ENCODE measurements at regions not wholly inside any gene's neighbourhood (a gene's known extent, or its start where the extent isn't known, plus 50 kb on each side); places are given as distances from the start of the nearest gene placed in this dataset.
"Not testable (repeated sequence)": the region's sequence is repeated elsewhere in the genome, so short reads cannot be mapped to it uniquely, and the experiment has no call there.

DNA sequence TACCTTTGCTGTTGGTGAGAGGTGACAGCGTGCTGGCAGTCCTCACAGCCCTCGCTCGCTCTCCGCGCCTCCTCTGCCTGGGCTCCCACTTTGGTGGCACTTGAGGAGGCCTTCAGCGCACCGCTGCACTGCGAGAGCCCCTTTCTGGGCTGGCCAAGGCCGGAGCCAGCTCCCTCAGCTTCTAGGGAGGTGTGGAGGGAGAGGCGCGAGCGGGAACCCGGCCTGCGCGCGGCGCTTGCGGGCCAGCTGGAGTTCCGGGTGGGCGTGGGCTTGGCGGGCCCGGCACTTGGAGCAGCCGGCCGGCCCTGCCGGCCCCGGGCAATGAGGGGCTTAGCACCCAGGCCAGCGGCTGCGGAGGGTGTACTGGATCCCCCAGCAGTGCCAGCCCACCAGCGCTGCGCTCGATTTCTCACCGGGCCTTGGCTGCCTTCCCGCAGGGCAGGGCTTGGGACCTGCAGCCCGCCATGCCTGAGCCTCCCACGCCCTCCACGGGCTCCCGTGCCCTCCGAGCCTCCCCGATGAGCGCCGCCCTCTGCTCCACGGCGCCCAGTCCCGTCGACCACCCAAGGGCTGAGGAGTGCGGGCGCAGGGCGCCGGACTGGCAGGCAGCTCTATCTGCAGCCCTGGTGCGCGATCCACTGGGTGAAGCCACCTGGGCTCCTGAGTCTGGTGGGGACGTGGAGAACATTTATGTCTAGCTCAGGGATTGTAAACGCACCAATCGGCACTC, 700.3 kb downstream of the CDH18 start:
- DNase-seq, result not testable (repeated sequence)

DNA sequence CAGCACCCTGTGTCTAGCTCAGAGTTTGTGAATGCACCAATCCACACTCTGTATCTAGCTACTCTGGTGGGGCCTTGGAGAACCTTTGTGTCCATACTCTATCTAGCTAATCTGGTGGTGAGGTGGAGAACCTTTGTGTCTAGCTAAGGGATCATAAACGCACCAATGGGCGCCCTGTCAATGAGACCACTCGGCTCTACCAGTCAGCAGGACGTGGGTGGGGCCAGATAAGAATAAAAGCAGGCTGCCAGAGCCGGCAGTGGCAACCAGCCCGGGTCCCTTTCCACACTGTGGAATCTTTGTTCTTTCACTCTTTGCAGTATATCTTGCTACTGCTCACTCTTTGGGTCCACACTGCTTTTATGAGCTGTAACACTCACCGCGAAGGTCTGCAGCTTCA, 699.7 kb downstream of the CDH18 start:
- not testable (repeated sequence) for DNase-seq

DNA sequence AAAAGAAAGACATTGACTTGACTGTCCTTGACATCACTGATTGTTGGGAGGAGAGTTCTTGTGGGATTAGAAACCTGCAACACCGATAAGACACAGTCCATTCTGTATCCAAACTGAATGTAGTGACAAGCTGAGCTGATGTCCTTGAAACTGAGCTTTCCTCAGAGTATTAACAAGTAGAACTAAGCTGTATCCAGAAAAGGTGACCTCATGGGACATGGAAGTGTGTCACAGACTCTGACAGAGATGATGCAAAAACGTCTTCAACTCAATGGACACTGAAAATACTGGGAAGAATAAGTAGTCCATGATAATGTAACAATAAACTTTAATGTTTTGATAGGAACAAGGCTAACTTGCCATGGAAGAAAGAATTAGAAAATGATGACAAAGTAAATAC, 690.1 kb downstream of the CDH18 start:
- no peak for DNase-seq

DNA sequence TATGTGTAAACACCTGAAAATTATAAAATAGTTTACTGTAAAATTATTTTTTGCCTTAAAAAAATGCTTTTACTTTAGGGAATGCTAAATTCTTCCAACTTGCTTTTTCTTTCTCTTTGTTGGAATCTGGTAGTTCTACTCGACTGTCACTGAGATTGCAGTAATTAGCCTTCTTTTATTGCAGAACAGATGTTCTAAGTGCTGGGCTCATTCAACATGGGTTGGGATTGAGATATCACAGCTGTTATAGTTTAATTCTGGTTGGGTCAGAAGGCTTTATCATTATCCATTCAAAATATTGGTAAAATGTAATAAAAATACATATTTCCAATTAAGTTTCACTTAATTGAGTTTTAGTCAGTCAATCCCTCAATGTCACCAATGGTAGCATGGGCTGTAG, 686.7 kb downstream of the CDH18 start:
- no peak for DNase-seq

DNA sequence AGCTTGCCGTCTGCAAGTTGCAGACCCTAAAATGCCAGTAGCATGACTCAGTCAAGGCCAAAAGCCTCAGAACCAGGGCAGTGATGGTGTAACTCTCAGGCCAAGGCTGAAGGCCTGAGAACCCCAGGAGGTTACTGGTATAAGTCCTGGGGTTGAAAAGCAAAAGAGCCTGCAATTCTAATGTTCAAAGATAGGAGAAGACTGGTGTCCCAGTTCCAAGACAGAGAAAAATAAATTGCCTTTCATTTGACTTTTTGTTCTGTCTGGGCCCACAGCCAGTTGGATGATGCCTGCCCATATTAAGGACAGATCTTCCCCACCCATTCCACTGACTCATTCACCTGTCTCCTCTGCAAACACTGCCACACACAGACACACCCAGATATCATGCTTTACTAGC, 673.2 kb downstream of the CDH18 start:
- no peak for DNase-seq

DNA sequence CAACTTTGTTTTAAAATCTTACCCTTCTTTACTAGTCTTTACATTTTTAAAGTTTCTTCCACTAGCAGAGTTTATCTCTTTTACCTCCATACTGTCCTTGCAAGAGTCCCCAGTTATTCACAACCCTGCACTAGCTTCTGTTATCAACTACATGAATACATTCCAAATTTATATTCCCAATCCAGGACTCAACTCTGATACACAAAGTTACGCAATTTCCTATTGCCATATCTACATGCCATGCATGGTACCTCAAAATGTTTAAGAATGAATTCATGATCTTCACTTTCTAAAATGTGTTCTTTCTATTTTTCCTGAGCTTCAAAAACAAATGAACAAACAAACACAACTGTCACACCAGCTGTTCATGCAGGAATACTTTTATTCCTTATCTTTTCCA, 668.7 kb downstream of the CDH18 start:
- no peak for DNase-seq

DNA sequence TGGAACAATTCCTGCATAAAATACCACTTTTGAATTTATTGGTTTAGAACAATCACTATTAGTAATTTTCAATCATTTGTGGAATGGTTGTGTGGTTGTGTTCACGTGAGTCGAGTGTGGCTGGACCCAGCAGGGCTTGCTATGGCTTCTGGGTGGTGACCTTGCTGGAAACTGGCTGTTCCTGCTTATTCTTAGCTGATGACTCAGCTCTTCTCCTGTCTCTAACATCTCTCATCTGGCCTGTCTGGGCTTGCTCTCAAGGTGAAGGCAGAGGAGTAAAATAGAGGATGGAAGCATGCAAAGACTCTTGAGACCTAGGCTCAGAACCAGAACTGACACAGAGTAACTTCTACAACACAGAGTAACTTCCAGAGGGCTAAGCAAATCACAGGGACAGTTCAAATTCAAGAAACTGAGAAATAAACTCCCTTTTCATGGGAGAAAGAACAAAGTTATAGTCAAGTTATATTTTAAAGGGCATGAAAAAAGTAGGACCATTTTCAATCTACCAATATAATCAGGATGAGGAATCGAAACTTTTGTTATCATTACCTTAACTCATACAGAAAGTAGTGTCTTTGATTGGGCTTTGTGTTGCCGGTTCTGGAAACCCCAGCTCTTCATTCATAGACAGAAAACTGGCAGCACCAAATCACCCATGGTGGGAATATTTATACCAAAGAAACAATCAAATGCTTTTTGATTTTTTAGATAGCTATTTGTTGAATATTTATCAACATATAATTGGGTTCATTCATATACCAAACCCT, 665.1 kb downstream of the CDH18 start:
- DNase-seq, result no peak

DNA sequence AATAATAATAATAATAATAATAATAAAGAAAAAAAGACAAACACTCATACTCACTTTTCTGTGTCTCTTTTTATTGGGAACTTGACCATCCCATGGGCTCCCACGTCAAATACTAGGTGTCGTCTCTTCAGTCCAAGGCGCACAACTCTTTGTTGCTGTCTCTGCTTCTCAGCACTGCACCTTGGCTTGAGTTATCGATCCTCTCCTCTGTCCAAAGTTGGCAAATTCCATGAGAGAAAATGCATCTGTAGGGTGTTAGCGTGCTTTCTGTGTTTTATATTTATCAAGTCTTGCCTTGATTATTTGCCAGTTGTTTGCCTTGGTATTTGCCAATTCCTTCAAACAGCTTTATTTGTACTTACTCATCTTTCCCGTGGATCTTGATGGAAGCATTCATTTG, 653.7 kb downstream of the CDH18 start:
- DNase-seq, result no peak

DNA sequence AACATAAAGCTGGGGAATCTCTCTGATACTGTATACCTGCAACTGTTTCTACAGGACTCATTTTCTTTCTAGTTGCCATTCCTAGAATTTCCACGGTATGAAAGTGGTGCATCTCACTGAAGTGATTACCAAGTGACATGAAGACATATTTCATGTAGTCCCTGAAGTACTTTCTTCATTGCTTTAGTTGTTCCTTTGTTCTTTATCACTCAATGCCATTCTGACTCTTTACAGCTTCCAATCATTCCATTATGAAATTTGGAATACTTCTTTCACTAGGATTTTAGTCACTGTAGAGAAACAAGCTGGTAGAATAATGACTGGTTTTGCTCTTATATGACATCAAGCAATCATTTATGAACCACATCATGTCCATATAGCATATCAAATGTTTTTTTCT, 645.1 kb downstream of the CDH18 start:
- DNase-seq, result no peak

DNA sequence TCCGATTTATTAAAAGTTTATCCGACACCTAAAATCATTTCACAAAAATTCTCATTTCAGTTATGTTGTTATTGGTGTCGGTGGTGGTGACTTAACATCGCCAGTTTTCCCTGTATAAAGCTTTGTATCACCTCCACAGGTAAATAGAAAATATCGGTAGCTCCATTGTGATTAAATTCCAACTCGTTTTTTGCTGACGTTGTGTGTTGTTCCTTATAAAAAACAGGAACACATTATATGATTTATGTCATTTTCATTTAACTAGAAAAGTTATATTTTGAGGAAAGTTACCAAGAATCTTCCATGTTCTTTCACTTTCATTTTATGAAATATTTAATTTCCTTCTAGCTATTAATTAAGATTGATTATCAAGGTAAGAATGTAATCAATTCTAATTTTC, 635.9 kb downstream of the CDH18 start:
- DNase-seq, result no peak

DNA sequence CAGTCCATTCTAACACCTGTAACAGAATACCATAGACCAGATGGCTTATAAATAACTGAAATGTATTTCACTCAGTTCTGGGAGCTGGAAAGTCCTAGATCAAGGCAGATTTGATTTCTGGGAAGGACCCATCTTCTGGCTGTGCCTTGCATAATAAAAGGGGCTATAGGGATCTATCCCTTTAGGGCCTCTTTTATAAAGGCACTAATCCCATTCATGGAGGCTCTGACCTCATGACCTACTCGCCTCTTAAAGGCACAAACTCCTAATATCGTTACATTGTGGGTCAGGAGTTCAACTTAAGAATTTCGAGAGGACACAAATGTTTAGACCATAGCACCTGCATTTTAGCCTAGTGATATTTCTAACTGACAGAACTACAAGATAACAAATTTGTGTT, 619.0 kb downstream of the CDH18 start:
- no peak for DNase-seq

DNA sequence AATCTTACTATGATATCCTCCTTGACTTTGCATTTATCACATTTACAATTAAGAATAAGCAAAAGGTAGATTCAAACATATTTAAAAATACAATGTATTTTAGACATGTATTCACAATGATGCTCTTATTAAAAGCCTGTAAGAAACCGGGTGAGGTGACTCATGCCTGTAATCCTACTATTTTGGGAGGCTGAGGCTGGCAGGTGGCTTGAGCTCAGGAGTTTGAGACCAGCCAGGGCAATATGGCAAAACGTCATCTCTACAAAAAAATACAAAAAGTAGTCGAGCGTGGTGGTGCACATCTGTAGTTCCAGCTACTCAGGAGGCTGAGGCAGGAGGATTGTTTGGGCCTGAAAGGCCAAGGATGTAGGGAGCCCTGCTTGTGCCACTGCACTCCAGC, 618.4 kb downstream of the CDH18 start:
- DNase-seq, result no peak

DNA sequence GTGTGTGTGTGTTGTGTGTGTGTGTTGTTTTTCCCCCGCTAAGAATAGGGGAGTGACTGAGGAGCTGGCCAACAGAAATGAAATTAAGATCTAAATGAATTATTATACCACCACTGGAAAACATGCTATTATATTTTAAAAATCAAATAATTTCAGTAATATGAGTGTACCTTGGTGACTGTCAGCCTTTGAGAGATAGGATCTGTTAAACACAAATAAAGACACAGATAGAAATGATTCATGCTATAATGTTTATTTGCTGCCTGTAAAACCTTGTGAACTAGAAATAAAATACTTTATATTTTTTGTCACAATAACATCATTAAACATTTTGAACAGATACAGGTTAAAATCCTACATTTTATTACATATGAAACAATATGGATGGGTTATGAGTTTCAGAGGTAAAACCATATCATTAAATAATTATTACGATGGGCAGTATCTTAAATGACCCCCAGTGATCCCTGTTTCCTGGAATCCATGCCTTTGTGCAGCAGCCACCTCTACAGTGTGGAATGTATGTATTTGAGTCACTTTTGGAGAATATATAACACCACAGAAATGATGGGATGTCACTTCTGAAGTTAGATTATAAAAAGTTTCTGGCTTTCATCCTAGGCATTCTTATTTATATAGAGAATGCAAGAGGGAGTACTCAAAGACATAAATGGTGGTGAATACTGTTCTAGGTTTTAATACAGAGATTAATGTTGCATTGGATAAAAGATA, 617.2 kb downstream of the CDH18 start:
- no peak for DNase-seq

DNA sequence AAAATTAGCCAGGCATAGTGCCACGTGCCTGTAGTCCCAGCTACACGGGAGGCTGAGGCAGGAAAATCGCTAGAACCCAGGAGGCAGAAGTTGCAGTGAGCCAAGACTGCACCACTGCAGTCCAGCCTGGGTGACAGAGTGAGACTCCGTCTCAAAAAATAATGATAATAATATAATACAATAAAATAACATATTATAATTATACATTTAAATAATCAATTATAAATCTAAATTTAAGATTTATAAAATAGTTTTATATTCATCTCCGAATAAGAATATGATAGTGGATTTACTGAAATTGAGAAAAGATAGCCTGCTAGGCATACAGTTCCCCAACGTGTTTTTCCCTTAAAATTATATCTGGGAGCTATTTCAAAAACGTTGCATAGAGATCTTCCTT, 599.6 kb downstream of the CDH18 start:
- no peak for DNase-seq

DNA sequence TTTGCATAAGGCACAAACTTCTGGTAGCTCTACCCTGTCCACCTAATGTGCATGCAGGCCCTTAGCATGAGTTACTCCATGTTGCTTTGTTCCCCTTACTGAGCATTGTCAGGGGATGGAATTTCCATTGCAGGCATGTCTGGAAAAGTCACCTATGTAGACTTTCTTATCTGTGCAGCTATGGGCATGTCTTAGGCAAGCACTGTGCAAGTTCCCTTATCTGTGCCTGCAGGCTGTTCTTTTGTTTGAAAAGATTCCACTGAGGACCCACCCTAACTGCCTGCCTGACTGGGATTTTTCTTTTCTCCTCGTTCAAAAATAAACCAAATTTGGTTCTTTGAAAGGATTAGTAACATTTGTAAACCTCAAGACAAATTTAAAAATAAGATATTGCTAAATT, 587.0 kb downstream of the CDH18 start:
- DNase-seq, result no peak

DNA sequence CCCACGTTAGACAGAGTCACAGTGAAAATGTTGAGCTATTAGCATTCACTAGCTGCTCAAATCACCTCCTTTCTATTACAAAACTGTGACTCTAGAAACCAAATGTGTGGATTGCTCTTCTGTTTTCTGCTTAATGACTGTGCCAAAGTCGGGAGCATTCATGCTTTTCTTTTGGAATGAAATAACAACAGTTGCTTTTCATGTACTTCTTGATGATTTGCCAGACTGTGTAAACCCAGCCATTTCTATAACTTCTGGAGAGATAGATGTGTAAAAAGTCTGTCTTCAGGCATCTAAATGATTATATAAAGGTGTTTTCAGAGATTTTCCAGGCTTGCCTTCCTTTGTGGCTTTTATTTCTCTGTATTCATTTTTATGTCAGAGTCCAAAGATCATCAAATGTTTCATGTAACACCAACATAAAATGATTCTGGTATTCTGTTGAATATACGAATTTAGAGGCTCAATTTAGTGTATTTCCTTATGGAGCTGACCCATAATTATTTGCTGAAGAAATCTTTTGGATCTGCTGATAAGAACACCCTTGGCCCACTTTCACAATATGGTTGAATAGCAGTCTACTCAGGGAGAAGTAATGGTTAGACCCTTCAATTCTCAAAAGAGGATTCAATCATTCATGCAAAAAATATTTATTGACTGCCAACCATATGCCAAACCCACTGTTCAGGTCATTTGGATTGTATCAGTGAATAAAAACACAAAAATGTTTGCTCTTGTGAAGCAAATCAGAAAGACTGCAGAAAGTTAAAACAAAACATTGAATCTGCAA, 581.2 kb downstream of the CDH18 start:
- no peak for DNase-seq

DNA sequence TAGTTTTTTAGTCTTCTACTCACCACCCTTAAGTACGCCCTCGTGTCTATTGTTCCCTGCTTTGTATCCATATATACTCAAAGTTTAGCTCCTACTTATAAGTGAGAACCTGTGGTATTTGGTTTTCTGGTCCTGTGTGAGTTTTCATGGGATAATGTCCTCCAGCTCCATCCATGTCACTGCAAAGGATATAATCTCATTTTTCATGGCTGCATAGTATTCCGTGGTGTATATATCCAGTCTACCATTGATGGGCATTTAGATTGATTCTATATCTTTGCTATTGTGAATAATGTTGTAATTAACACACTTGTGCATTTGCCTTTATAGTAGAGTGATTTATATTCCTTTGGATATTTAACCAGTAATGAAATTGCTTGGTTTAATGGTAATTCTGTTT, 579.9 kb downstream of the CDH18 start:
- no peak for DNase-seq

DNA sequence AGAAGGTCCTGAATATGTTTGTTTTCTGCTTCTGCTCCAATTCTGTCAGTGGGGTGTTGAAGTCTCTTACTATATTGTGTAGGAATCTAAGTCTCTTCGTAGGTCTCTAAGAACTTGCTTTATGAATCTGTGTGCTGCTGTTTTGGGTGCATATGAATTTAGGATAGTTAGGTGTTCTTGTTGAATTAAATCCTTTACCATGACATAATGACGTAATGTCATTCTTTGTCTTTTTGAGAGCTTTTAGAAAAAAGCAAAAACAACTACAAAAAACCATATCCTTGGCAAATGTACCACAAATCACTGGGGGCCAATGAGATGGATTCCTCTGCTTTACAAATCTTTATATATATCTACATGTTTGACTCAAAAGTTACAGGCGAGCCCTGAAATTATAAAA, 576.1 kb downstream of the CDH18 start:
- no peak for DNase-seq

Data from DMS153 (cell line).